Astrocyte of the spinal cord (primary cell): ENCODE measurements at regions not wholly inside any gene's neighbourhood (a gene's known extent, or its start where the extent isn't known, plus 50 kb on each side); places are given as distances from the start of the nearest gene placed in this dataset.

Experiments
- DNase-seq: peaks from one replicate; pipeline ENCODE4 v3.0.0; 2011; ENCODE audit warnings: low read depth, low spot score
- H3K4me3 ChIP-seq: 2 replicates; pipeline ENCODE4 v1.5.1; 2011; ENCODE audit warnings: low read depth, mild to moderate bottlenecking, low read length, moderate library complexity
- CTCF ChIP-seq: IDR thresholded peaks from 2 replicates; pipeline ENCODE4 v1.5.1; 2012; ENCODE audit warnings: low read depth, mild to moderate bottlenecking, low read length, inconsistent platforms
- in situ Hi-C: cut with HindIII; loops from 2 replicates; pipeline ENCODE4 v1.10.0; 2017; ENCODE audit warnings: low sequenced_read_pairs

GRCh38 chr11:15630896-15631295 lies 516.2 kb downstream of the INSC start:
- no peak for DNase-seq
- no peak for TF ChIP-seq CTCF
- H3K4me3 ChIP-seq: no peak overlapping the region
- in situ Hi-C loops: no loop called here

DNA sequence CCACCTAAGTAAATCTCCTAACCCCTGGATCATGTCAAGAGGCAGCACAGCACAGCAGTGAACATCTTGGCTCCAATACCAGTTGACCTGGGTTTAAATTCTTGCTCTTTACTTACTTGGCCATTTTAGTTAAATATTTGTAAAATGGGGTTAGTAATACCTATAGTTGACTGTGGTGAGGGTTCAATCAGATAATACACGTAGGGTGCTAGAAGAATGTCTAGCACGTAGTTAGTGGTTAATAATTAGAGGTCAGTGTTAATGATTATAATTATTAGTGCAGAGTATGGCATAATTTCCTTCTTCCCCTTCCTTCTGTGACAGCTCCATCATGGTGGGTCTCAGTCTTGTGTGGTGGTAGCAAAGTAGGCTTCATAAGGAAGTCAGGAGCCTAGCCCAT lies 520.8 kb downstream of the INSC start:
- DNase-seq: no peak
- in situ Hi-C loops: no loop called here
- no peak overlapping the region for H3K4me3 ChIP-seq
- TF ChIP-seq CTCF: no peak

- no peak overlapping the region for H3K4me3 ChIP-seq
- no peak for TF ChIP-seq CTCF
- in situ Hi-C loops: no loop called here
- DNase-seq: no peak
Observed at GRCh38 chr11:15636521-15637089, 521.9 kb downstream of the INSC start.

GRCh38 chr11:15638386-15638787 lies 523.7 kb downstream of the INSC start:
- no peak for DNase-seq
- no peak for TF ChIP-seq CTCF
- no peak overlapping the region for H3K4me3 ChIP-seq
- in situ Hi-C loops: no loop called here

DNA sequence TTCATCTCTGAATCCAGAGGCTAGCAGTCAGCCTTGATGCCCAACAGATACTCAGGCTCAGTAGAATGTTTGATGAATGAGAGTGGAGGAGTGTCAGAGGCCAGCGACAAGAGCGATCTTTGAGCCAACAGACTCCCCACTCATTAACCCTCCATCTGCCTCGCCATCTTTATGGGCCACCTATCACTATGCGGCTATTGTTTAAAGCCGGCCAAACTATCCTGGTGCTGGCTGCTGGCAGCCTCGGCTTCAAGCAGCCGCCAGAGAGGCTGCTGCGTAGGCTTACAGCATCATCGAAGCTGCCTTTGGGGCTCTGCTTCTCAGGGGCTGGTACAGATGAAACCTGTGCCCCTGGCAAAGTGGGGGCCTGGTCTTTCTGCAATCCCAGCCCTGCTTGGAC lies 525.6 kb downstream of the INSC start:
- in situ Hi-C loops: no loop called here
- TF ChIP-seq CTCF: no peak
- no peak for DNase-seq
- no peak overlapping the region for H3K4me3 ChIP-seq

GRCh38 chr11:15641271-15642045 lies 526.7 kb downstream of the INSC start:
- in situ Hi-C loops: no loop called here
- no peak for DNase-seq
- no peak for TF ChIP-seq CTCF
- no peak overlapping the region for H3K4me3 ChIP-seq
